ENCODE measurements at regions not wholly inside any gene's neighbourhood (a gene's known extent, or its start where the extent isn't known, plus 50 kb on each side); places are given as distances from the start of the nearest gene placed in this dataset.

DNA sequence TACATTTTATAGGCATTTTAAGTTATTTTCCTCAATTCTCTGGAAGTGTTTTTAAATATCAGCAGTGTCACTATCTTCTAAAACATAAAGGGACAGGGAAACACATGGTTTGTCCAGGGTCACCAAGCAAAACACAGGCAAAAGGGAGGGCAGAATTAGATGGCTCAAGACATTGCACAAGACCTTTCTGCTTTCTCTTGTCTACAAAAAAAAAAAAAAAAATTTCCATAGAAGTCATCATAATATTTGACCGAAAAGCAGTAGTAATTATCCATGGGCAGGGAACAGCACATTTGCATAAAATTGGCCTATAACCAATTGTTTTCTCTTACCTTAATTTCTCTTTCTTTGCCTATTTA lies 703.1 kb upstream of the FZD8 start:
- TF ChIP-seq CTCF (IDR thresholded peaks at IDR 0.05) (no peak), POLR2A (IDR thresholded peaks at IDR 0.05) (no peak)
